ENCODE measurements at regions not wholly inside any gene's neighbourhood (a gene's known extent, or its start where the extent isn't known, plus 50 kb on each side); places are given as distances from the start of the nearest gene placed in this dataset.

- no peak for DNase-seq
Measured at GRCh38 chr12:75974323-75975187, 57.0 kb downstream of the PHLDA1 start.

- DNase-seq, result no peak
Measured at GRCh38 chr12:75971253-75971652, 60.3 kb downstream of the PHLDA1 start.

DNA sequence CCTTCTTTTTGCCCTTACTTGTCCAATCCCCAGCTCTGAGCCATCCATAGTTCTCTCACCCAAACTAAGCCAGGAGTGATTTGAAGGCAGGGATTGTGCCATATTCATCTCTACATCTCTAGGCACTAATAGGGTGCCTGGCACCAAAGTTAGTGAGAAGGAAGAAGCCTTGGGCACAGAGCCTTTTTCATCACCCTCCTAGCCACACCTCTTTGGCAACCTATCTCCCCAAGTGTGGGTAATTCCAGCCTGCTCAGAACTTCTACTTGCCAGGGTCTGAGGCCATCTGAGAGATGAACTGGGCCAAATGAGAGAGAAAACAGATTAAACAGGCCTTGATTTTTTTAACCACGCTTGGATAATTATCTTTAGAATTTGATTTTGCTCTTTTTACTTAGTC is 61.3 kb downstream of the PHLDA1 start:
- no peak for DNase-seq

DNA sequence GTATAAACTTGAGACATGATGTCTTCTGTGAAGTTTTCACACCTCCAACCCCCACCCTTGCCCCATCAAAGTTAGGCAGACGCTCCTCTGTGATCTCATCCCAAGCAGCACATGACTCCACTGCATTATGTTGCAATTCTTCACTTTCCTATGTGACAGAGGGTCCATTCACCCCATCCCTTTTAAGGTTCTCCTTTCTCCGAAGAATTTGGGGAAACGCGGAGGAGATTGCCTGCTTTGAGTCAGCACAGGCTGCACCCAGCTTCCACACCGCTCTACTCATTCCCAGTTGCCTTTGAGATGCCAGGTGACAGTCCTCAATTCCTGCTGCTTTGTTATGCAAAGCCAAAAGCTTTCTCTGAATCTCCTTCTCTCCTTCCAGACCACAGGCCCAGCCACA is 61.8 kb downstream of the PHLDA1 start:
- DNase-seq, result no peak

DNA sequence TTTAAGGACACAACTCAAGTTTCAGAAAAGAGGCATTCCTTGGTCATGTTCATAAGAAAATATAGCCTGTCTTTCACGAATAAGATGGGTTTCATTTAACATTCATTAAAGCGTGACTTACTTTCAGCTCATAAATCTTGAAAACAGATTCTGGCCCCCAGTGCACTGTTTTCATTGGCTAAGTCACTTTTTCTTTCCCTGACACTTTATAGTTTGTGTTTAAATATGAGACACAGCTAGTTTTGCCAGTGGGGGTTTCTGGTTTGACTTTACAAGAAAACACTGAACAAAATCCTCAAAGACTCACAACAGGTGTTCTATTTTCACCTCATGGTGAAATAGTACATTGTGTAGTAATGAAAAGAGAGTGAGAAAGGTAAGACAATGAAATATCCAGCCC is 65.9 kb downstream of the PHLDA1 start:
- DNase-seq, result no peak

DNA sequence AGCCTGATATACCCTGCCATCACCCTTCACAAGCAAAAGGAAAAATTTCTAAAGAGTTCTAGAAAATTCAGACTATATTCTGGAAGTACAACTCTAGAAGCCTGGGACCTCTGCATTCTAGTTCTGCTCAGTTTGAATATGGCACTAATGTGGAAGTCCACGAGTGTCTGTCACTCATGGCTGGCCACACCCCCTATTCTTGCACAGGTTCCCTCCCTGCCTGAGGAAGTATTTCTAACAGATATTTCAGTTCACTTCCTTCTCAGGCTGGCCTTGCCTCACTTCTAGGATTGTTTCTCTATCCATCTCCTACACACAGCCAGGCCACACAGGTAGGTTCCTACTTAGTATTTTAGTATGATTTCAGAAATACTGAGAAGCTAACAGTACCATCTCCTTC is 67.4 kb downstream of the PHLDA1 start:
- DNase-seq, result no peak

GRCh38 chr12:75961878-75962277 is 69.7 kb downstream of the PHLDA1 start:
- DNase-seq, result no peak

GRCh38 chr12:75960954-75961661 is 70.5 kb downstream of the PHLDA1 start:
- no peak for DNase-seq

DNA sequence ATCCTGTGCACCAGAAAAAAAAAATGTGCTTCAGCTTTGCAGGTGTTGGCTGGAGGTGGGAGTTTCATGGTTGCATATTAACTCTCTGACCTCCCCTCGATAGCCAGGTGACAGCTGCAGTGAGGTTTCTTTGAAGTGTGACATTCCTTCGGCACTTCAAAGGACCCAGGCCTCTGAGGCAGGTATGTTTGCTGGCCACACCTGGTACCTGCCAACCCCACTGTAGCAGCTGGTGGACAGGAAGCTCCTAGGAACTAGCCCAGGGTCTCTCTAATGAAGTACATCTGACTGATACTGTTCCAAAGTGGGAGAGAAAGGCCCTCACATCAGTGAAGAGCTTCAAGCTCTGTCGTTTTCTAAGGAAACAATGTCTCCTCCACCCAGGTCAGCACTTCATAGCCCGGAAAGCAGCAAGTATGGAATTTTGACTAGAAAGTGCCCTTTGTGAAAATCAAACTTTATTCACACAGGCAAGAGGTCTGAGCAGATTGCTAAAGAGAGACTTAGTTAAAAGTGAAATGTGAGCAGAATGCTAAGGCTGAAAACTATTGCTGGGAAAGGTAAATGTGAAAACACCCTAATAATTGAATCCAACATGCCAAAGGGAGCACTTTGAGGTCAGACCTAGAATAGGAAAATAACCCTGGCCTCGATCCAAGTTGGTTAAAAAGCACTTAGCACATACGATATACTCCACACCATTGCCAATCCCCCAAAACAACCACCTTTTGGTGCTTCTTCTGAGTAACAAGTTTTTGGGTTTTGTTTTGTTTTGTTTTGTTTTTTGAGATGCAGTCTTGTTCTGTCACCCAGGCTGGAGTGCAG is 71.3 kb downstream of the PHLDA1 start:
- no peak for DNase-seq

DNA sequence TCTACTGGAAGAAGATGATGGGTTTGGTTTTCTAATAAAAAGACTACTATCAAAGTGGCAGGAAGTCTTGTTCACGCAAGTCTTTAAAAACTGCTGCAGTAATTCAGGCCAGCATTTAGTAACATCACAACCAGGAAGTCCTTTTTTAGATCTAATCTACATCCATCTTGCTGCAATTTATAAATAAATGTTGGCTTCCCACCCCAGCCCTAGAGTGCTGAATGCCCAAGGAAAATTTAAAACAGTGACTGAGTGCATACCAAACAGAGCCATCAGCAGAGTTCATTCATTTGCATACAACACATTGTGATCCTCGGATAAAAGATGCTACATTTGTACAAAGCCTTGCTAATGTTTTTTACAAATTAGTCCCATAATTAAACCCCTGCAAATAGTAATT is 72.1 kb downstream of the PHLDA1 start:
- no peak for DNase-seq

GRCh38 chr12:75959060-75959459 is 72.5 kb downstream of the PHLDA1 start:
- DNase-seq, result no peak

DNA sequence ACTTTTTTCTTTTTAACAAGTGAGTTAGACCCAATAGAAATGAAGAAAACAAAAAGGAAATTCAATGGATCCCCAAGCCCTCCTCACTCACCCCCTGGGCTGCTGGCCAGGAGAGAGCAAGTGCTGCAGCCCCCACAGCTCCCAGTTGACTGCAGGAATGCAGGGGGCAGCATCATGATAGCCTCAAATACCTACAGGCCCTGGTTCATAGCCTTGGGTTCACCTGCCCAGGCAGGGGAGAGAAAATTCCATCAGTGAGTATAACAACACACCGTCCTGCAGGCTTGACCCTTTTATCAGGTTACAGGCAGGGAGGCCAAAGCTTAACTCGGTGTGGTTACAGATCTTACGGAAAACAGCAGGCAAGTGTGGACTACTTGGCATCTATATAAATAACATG is 76.3 kb downstream of the PHLDA1 start:
- no peak for DNase-seq

GRCh38 chr12:75954749-75955148 is 76.8 kb downstream of the PHLDA1 start:
- no peak for DNase-seq

DNA sequence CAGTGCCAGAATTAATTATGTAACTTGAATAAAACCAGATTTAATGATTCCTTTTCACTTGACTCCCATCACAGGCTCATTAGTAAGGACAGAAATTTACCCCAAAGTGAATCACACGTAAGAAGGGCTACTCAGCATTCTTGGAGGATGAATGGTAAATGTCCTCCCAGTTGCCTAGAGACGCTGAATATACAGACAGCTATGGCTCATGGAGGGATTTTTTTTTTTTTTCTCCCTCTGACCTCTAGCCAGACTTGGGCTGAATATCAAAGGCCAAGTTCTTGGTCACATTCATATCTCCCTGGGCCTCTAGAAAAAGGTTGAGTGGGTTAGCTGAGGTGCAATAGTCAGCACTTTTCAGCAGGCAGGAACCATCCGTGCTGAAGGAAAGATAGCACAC is 77.5 kb downstream of the PHLDA1 start:
- DNase-seq, result no peak

DNA sequence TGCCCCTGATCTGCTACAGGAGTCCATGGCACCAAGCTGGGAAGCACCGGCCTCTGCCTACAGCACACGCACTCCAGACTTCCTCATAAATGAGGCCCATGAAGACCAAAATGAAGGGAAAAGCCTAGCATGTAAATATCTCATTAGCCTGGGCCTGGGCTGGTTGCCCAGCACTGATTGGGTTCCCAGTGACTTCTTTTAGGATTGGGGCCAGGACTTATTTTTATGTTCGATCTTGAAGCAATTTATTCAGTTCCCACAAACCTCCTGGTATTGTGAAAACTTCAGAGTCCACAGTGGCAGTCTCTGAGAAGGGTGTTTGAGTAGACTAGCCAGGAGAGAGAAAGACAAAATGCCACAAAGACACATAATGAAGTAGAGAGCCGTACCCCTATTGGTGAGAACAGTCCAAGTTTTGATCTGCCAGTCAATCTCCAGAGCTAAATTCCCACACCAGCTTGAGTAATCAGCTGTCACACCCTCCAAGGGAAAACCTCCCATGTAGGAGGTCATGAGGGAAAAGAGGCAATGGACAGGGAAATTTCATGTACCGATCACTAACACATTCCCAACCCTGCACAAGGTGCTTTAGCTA is 78.2 kb downstream of the PHLDA1 start:
- DNase-seq, result no peak

- DNase-seq, result no peak
Measured at GRCh38 chr12:75951399-75952278, 79.9 kb downstream of the PHLDA1 start.

DNA sequence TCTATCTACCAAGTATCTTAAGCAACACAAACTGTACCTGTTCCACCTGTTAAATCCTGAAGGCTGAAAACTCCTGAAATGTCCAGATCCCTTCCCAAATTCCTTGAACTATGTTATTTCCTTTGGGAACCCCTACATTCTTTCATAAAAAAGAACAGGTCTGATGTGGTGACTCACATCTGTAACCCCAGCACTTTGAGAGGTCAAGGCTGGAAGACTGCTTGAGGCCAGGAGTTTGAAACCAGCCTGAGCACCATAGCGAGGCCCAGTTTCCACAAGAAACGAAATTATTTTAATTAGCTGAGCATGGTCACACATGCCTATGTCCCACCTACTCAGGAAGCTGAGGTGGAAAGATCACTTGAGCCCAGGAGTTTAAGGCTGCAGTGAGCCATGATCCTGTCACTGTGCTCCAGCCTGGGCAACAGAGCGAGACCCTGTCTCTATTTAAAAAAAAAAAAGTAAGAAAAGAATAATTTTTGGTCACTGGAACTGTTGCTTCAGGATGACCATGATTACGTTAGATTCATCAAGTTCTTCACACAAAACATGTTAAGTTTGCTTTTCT is 84.3 kb downstream of the PHLDA1 start:
- no peak for DNase-seq

- no peak for DNase-seq
Measured at GRCh38 chr12:75945581-75945980, 86.0 kb downstream of the PHLDA1 start.

DNA sequence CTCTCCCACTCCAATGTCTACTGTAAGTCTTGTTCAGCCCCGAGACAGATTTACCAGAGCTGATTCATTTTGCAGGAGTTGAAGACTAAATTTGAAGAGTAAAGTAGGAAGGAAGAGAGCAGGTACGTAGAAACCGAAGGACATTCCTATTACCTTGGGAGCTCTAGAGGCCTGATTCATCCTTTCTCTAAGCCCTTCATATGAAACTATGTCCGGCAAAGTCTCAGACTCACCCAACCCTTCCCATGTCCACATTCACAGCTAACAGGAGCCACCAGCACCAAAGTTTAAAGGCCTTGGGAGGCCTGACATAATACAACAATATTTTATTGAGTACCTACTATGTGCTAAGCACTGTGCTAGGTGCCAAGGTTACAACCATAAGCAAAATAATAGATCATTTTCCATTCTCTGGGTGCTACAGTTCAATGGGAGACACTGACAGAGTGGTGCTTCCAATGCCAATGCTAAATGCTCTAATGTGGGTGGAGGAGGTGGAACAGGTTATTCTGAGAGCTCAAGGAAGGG is 86.6 kb downstream of the PHLDA1 start:
- DNase-seq, result no peak

DNA sequence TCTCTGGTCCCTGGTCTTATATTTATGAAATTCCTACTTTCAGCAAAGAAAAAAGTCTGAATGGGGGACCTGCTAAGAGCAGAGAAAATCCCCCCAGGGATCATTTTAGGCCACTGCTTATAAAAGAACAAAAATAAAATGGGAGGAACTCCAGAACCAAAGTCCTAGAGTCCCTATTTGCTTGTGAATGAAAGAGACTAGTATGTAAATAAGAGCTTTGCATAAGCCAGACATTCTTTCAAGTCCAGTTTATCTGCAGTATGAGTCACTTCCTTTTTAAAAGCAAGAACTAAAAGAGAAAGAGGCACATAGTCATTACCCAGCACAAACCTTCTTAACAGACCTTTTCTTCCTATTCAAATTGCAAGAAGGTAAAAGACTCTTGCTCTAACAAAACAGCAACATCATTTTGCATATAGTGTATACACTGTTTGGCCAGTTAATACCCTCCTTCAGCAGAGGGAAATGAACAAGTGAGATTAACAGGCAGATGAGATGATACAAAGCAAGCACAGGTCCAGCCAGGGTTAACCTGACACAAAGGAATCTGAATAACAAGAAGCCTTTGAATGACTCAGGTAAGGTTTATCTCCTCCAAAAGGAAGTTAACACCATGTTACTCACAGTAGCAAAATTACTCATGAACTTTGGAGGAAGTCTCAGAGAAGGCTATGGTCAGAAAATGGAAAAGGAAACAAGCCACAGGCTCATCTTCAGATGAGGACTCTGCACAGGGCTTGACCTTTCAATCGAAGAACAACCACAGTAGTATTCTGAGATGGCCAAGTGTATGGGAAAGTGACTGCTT is 87.3 kb downstream of the PHLDA1 start:
- DNase-seq, result no peak

DNA sequence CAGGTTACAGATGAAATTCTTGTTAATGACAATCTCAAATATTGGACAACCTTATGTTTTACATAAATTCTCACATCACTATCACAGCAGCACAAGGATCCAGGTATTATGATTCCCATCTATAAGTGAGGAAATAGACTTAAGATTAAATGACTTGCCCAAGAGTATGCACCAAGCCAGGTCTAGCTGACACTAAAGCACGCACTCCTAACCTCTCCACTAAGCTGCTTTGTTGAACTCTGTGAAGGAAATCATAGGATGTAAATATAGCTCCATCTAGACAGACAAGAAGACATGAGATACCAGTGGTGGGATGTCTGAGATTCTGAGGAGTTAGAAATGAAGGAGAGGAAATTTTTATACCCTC is 87.9 kb downstream of the PHLDA1 start:
- no peak for DNase-seq
